ENCODE measurements at regions not wholly inside any gene's neighbourhood (a gene's known extent, or its start where the extent isn't known, plus 50 kb on each side); places are given as distances from the start of the nearest gene placed in this dataset.

DNA sequence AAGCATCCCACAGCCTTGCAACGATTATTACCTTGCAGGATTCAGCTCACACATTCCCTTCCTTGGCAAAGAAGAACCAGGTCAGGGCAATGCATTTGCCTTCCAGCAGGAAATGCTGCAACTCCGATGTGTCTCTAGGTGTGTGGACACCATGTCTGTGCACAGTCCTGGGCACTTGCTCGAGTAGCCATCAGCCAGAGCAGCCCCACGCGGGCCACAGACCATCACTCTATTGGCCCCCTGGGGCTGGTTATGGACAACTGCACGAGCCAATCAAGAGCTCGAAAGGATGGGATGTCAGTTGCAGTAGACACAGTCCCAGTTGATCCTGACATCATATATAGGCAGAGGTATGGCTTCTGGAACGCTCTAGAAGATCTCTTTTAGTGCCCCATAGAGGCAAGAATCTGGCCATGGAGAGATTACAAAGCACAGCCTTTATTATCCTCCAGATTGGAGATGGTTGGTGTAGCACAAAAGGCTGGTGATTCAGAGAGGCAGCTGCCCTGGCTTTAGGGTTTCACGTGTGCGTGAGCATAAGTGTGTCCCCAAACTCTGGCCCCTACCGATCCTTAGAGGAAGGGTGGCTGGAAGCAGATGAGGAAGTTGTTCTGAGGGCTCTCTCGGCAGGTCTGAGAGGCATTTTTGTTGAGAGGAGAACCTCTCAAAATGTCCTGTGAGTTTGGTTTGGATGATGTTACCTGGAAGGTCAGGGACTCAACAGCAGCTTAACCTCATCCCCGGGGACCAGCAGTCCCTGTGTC, 403.8 kb downstream of the SEC14L1 start:
- TF ChIP-seq TAF1 (IDR thresholded peaks at IDR 0.05; ENCODE audit: borderline replicate concordance, insufficient read depth, low read length) = no peak
- no peak for TF ChIP-seq SIN3A (IDR thresholded peaks at IDR 0.05; ENCODE audit: borderline replicate concordance, insufficient read depth, low read length)
- no peak for TF ChIP-seq POLR2AphosphoS5 (IDR thresholded peaks at IDR 0.05; ENCODE audit: low read depth, low read length)
- TF ChIP-seq FOXP2 (optimal IDR thresholded peaks at IDR 0.05; ENCODE audit: borderline replicate concordance, extremely low read depth, extremely low read length, insufficient read depth) = no peak

DNA sequence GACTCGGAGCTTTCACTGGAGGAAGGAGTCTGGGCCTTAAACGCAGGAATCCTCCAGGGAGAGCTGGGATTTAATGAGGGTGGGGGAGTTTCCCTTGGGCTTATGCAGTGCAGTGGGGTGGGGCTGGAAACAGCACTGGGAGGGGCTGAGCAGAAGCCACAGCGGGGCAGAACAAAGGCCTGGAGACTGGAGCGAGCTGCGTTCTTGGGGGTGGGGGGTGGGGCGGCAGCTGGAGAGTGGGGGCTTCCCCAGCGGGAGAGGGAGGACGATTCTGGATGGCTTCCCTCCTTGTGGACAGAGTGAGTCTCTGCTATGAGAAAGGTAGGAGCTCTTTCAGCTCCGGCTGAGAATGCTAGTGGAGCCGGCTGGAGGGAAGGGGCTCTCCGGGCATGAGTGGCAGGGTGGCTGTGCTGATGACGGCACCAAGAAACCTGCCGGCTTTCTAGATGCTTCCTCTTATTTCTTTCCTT, 406.0 kb downstream of the SEC14L1 start:
- TF ChIP-seq TAF1 (IDR thresholded peaks at IDR 0.05; ENCODE audit: borderline replicate concordance, insufficient read depth, low read length) = no peak
- no peak for TF ChIP-seq POLR2AphosphoS5 (IDR thresholded peaks at IDR 0.05; ENCODE audit: low read depth, low read length)
- no peak for TF ChIP-seq SIN3A (IDR thresholded peaks at IDR 0.05; ENCODE audit: borderline replicate concordance, insufficient read depth, low read length)

DNA sequence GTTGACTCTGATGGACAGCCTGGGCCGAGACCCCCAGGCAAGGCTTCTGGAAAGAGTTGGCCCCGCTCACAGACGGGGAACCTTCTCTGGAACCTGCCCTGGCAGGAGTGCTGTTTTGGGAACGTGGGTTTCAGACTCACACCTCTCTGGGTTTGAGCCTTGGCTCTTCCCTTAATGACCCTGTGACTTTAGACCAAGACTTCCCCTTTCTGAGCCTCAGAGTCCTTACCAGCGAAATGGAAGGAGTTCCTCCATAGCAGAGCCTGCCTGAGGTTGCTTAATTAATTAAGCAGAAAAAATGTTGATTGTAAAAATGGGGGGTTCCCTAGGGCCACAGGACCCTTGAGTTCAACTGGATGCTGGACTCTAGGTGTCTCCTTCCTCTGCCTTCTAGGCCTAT, 408.2 kb downstream of the SEC14L1 start:
- no peak for TF ChIP-seq SIN3A (IDR thresholded peaks at IDR 0.05; ENCODE audit: borderline replicate concordance, insufficient read depth, low read length)
- no peak for TF ChIP-seq FOXP2 (optimal IDR thresholded peaks at IDR 0.05; ENCODE audit: borderline replicate concordance, extremely low read depth, extremely low read length, insufficient read depth)
- TF ChIP-seq TAF1 (IDR thresholded peaks at IDR 0.05; ENCODE audit: borderline replicate concordance, insufficient read depth, low read length) = no peak
- no peak for TF ChIP-seq POLR2AphosphoS5 (IDR thresholded peaks at IDR 0.05; ENCODE audit: low read depth, low read length)
- TF ChIP-seq, protein P1, sequence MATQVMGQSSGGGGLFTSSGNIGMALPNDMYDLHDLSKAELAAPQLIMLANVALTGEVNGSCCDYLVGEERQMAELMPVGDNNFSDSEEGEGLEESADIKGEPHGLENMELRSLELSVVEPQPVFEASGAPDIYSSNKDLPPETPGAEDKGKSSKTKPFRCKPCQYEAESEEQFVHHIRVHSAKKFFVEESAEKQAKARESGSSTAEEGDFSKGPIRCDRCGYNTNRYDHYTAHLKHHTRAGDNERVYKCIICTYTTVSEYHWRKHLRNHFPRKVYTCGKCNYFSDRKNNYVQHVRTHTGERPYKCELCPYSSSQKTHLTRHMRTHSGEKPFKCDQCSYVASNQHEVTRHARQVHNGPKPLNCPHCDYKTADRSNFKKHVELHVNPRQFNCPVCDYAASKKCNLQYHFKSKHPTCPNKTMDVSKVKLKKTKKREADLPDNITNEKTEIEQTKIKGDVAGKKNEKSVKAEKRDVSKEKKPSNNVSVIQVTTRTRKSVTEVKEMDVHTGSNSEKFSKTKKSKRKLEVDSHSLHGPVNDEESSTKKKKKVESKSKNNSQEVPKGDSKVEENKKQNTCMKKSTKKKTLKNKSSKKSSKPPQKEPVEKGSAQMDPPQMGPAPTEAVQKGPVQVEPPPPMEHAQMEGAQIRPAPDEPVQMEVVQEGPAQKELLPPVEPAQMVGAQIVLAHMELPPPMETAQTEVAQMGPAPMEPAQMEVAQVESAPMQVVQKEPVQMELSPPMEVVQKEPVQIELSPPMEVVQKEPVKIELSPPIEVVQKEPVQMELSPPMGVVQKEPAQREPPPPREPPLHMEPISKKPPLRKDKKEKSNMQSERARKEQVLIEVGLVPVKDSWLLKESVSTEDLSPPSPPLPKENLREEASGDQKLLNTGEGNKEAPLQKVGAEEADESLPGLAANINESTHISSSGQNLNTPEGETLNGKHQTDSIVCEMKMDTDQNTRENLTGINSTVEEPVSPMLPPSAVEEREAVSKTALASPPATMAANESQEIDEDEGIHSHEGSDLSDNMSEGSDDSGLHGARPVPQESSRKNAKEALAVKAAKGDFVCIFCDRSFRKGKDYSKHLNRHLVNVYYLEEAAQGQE (IDR thresholded peaks at IDR 0.05; ENCODE audit: insufficient read depth in 1 of 2, low read depth in 2 of 2, low read length in 2 of 2) = no peak

DNA sequence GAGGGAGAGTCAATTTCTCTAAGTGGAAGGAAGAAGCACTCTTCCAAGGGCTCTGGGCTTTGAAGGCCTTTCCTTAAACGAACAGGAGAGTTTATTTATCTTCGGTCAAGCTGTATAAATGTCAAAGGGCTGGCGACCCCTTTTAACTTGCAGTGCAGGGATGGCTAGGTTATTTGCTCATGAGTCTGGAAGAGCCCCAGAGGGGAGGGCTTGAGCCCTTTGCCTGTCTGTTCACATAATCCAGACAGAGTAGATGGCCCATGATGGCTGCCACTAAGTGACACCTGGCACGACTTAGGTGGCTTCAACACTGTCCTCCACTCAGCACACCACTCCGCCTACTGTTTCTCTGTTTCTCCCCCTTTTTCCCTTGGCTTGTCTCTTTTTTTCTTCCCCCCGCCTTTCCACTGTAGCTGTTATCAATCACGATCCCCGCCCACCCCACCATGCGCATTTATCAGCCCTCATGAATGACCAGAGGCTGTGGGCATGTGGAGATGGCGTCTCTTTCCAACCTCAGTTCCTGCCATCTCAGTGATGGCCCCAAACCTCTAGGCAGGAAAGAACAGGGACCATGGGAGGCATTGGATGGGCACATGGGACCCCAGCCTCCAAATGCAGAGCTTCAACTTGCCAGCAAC, 408.7 kb upstream of the TNRC6C start:
- no peak for TF ChIP-seq SIN3A (IDR thresholded peaks at IDR 0.05; ENCODE audit: borderline replicate concordance, insufficient read depth, low read length)
- TF ChIP-seq, protein P1 (IDR thresholded peaks at IDR 0.05; ENCODE audit: insufficient read depth in 1 of 2, low read depth in 2 of 2, low read length in 2 of 2) = no peak
- TF ChIP-seq POLR2AphosphoS5 (IDR thresholded peaks at IDR 0.05; ENCODE audit: low read depth, low read length) = no peak
- no peak for TF ChIP-seq TAF1 (IDR thresholded peaks at IDR 0.05; ENCODE audit: borderline replicate concordance, insufficient read depth, low read length)
- TF ChIP-seq FOXP2 (optimal IDR thresholded peaks at IDR 0.05; ENCODE audit: borderline replicate concordance, extremely low read depth, extremely low read length, insufficient read depth) = no peak

DNA sequence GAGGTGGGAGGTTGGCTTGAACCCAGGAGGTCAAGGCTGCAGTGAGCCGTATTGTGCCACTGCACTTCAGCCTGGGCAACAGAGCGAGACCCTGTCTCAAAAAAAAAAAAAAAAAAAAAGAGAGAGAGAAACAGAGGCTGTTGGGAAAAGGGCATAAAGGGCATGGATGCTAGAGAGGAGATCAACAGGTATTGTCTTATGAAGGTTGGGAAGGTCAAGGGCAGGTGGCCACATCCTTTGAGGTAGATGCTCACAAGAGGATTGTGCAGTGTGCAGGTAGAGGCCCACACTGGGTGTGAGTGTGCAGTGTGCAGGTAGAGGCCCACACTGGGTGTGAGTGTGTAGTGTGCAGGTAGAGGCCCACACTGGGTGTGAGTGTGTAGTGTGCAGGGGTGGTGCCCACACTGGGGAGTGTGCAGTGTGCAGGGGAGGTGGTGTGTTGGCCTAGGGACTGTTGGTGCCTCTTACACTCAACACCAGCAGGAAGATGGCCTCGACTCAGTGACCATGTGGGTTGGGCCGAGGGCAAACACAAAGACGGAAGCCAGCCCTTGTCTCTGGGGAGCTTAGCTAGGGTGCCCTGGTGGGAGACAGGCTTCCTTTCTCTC, 404.9 kb upstream of the TNRC6C start:
- no peak for TF ChIP-seq POLR2AphosphoS5 (IDR thresholded peaks at IDR 0.05; ENCODE audit: low read depth, low read length)
- no peak for TF ChIP-seq SIN3A (IDR thresholded peaks at IDR 0.05; ENCODE audit: borderline replicate concordance, insufficient read depth, low read length)
- TF ChIP-seq TAF1 (IDR thresholded peaks at IDR 0.05; ENCODE audit: borderline replicate concordance, insufficient read depth, low read length) = no peak
- TF ChIP-seq, protein P1 (IDR thresholded peaks at IDR 0.05; ENCODE audit: insufficient read depth in 1 of 2, low read depth in 2 of 2, low read length in 2 of 2) = no peak
- TF ChIP-seq FOXP2 (optimal IDR thresholded peaks at IDR 0.05; ENCODE audit: borderline replicate concordance, extremely low read depth, extremely low read length, insufficient read depth) = no peak

All from PFSK-1 (cell line).